ENCODE measurements at regions not wholly inside any gene's neighbourhood (a gene's known extent, or its start where the extent isn't known, plus 50 kb on each side); places are given as distances from the start of the nearest gene placed in this dataset.

GRCh38 chr7:130951976-130952876, 218.2 kb upstream of the KLF14 start:
- no peaks in the 10 kb centered on the region for H3K27me3 ChIP-seq
- no peak for DNase-seq
- no peaks in the 10 kb centered on the region for H3K36me3 ChIP-seq
- no peak overlapping the region for H3K4me3 ChIP-seq (replicated peaks in 1 of 3)
- TF ChIP-seq POLR2A (IDR thresholded peaks at IDR 0.05) (no peak), CTCF (IDR thresholded peaks at IDR 0.05) (no peak)
- intact Hi-C loops (cut with DNase I), result no loop called here
- H3K4me1 ChIP-seq, result peaks cover 32 to 40% of the 10 kb centered on the region in 2 donors
- peak overlapping the region; percentile 31 to 63 (median 55) for H3K27ac ChIP-seq
- H3K9me3 ChIP-seq, result no peaks in the 10 kb centered on the region
- 83 to 92% methylated on average over 16 of the region's 16 CpGs for WGBS, 2 donors

GRCh38 chr7:130953196-130953595, 219.2 kb upstream of the KLF14 start:
- no peaks in the 10 kb centered on the region for H3K9me3 ChIP-seq
- H3K4me1 ChIP-seq, result peaks cover 38 to 49% of the 10 kb centered on the region in 2 donors
- no peak overlapping the region for H3K4me3 ChIP-seq (replicated peaks in 1 of 3)
- 80 to 88% methylated on average over 4 of the region's 4 CpGs for WGBS, 2 donors
- no peaks in the 10 kb centered on the region for H3K27me3 ChIP-seq
- H3K27ac ChIP-seq, result peak overlapping the region in 1 of 3 donors; percentile 20
- no peaks in the 10 kb centered on the region for H3K36me3 ChIP-seq
- DNase-seq, result no peak
- intact Hi-C loops (cut with DNase I), result no loop called here
- TF ChIP-seq CTCF (IDR thresholded peaks at IDR 0.05) (no peak), POLR2A (IDR thresholded peaks at IDR 0.05) (no peak)

- peak overlapping the region in 2 of 3 donors; percentile 57 to 80 for H3K27ac ChIP-seq
- no peaks in the 10 kb centered on the region for H3K27me3 ChIP-seq
- H3K9me3 ChIP-seq, result no peaks in the 10 kb centered on the region
- peaks cover 39 to 53% of the 10 kb centered on the region in 2 donors for H3K4me1 ChIP-seq
- intact Hi-C loops (cut with DNase I), result no loop called here
- TF ChIP-seq CTCF (IDR thresholded peaks at IDR 0.05) (no peak), POLR2A (IDR thresholded peaks at IDR 0.05) (no peak)
- H3K4me3 ChIP-seq (replicated peaks in 1 of 3), result no peak overlapping the region
- 87 to 95% methylated on average over 6 of the region's 6 CpGs for WGBS, 2 donors
- no peak for DNase-seq
- no peaks in the 10 kb centered on the region for H3K36me3 ChIP-seq
Observed at GRCh38 chr7:130954918-130955564, 221.0 kb upstream of the KLF14 start.

GRCh38 chr7:130955565-130955919, 221.5 kb upstream of the KLF14 start:
- H3K4me1 ChIP-seq, result peaks cover 39 to 56% of the 10 kb centered on the region in 2 donors
- no peaks in the 10 kb centered on the region for H3K9me3 ChIP-seq
- H3K36me3 ChIP-seq, result no peaks in the 10 kb centered on the region
- no peak for DNase-seq
- peak overlapping the region; percentile 31 to 80 (median 57) for H3K27ac ChIP-seq
- no peaks in the 10 kb centered on the region for H3K27me3 ChIP-seq
- intact Hi-C loops (cut with DNase I), result no loop called here
- TF ChIP-seq CTCF (IDR thresholded peaks at IDR 0.05) (no peak), POLR2A (IDR thresholded peaks at IDR 0.05) (no peak)
- H3K4me3 ChIP-seq (replicated peaks in 1 of 3), result no peak overlapping the region
